ENCODE measurements at regions not wholly inside any gene's neighbourhood (a gene's known extent, or its start where the extent isn't known, plus 50 kb on each side); places are given as distances from the start of the nearest gene placed in this dataset.

- H3K9me3 ChIP-seq (replicated peaks in 1 of 11): peaks cover 0 to 8% (median 0%) of the 10 kb centered on the region in 11 experiments; a peak in 2 of 22 replicates
- H4K20me1 ChIP-seq: no peaks in the 10 kb centered on the region
- H3K27me3 ChIP-seq: no peaks in the 10 kb centered on the region
- H3K4me1 ChIP-seq: peaks cover 0 to 10% (median 0%) of the 10 kb centered on the region in 10 experiments; a peak in 5 of 20 replicates
- no peak overlapping the region for H3K27ac ChIP-seq
- TF ChIP-seq Cebpa-rat (IDR thresholded peaks at IDR 0.05): no peak
- H3K36me3 ChIP-seq: no peaks in the 10 kb centered on the region
- no peak overlapping the region for H3K4me3 ChIP-seq
- H3K4me2 ChIP-seq: no peak overlapping the region
- H3K9ac ChIP-seq: no peak overlapping the region
Measured at GRCh38 chr4:98775672-98776071, 117.3 kb upstream of the TSPAN5 start.

GRCh38 chr4:98773638-98774037, 115.2 kb upstream of the TSPAN5 start:
- no peaks in the 10 kb centered on the region for H3K36me3 ChIP-seq
- no peak overlapping the region for H3K9ac ChIP-seq
- peaks cover 0 to 8% (median 0%) of the 10 kb centered on the region in 11 experiments; a peak in 2 of 22 replicates for H3K9me3 ChIP-seq (replicated peaks in 1 of 11)
- H3K27ac ChIP-seq: no peak overlapping the region
- no peak for TF ChIP-seq Cebpa-rat (IDR thresholded peaks at IDR 0.05)
- peaks cover 0 to 10% (median 0%) of the 10 kb centered on the region in 10 experiments; a peak in 5 of 20 replicates for H3K4me1 ChIP-seq
- peak overlapping the region in 2 of 11 experiments; percentile 10 to 55; a peak in 1 of 22 replicates for H3K4me2 ChIP-seq
- no peaks in the 10 kb centered on the region for H3K27me3 ChIP-seq
- no peaks in the 10 kb centered on the region for H4K20me1 ChIP-seq
- no peak overlapping the region for H3K4me3 ChIP-seq

- Histone ChIP-seq H3K9ac (no peak overlapping the region), H3K27me3 (no peaks in the 10 kb centered on the region), H4K20me1 (no peaks in the 10 kb centered on the region), H3K9me3 (replicated peaks in 1 of 11) (peaks cover 0 to 8% (median 0%) of the 10 kb centered on the region in 11 experiments; a peak in 2 of 22 replicates), H3K27ac (no peak overlapping the region), H3K4me2 (no peak overlapping the region), H3K36me3 (no peaks in the 10 kb centered on the region), H3K4me1 (peaks cover 0 to 10% (median 0%) of the 10 kb centered on the region in 10 experiments; a peak in 5 of 20 replicates), H3K4me3 (no peak overlapping the region)
- no peak for TF ChIP-seq Cebpa-rat (IDR thresholded peaks at IDR 0.05)
Measured at GRCh38 chr4:98771959-98772632, 113.7 kb upstream of the TSPAN5 start.

- Histone ChIP-seq H3K4me1 (no peaks in the 10 kb centered on the region), H3K36me3 (no peaks in the 10 kb centered on the region), H3K4me2 (no peak overlapping the region), H4K20me1 (no peaks in the 10 kb centered on the region), H3K9ac (no peak overlapping the region), H3K27me3 (no peaks in the 10 kb centered on the region), H3K27ac (no peak overlapping the region), H3K9me3 (replicated peaks in 1 of 11) (peaks cover 11 to 22% (median 19%) of the 10 kb centered on the region in 11 experiments), H3K4me3 (no peak overlapping the region)
- no peak for TF ChIP-seq Cebpa-rat (IDR thresholded peaks at IDR 0.05)
Measured at GRCh38 chr4:98765771-98766170, 107.4 kb upstream of the TSPAN5 start.

GRCh38 chr4:98758182-98758581, 99.8 kb upstream of the TSPAN5 start:
- Histone ChIP-seq H3K9ac (no peak overlapping the region), H4K20me1 (no peaks in the 10 kb centered on the region), H3K27me3 (no peaks in the 10 kb centered on the region), H3K9me3 (replicated peaks in 1 of 11) (no peaks in the 10 kb centered on the region), H3K4me1 (no peaks in the 10 kb centered on the region), H3K27ac (no peak overlapping the region), H3K4me3 (no peak overlapping the region), H3K36me3 (no peaks in the 10 kb centered on the region), H3K4me2 (no peak overlapping the region)
- no peak for TF ChIP-seq Cebpa-rat (IDR thresholded peaks at IDR 0.05)

- no peaks in the 10 kb centered on the region for H3K27me3 ChIP-seq
- H3K9ac ChIP-seq: no peak overlapping the region
- TF ChIP-seq Cebpa-rat (IDR thresholded peaks at IDR 0.05): no peak
- no peaks in the 10 kb centered on the region for H3K9me3 ChIP-seq (replicated peaks in 1 of 11)
- no peak overlapping the region for H3K4me3 ChIP-seq
- H3K4me1 ChIP-seq: no peaks in the 10 kb centered on the region
- no peak overlapping the region for H3K4me2 ChIP-seq
- no peaks in the 10 kb centered on the region for H3K36me3 ChIP-seq
- H3K27ac ChIP-seq: no peak overlapping the region
- no peaks in the 10 kb centered on the region for H4K20me1 ChIP-seq
Measured at GRCh38 chr4:98754736-98755135, 96.3 kb upstream of the TSPAN5 start.

GRCh38 chr4:98749206-98749605, 90.8 kb upstream of the TSPAN5 start:
- Histone ChIP-seq H3K4me2 (peak overlapping the region in 1 of 11 experiments; percentile 15; a peak in 1 of 22 replicates), H3K4me3 (no peak overlapping the region), H3K4me1 (peaks cover 0 to 6% (median 0%) of the 10 kb centered on the region in 10 experiments; a peak in 2 of 20 replicates), H4K20me1 (no peaks in the 10 kb centered on the region), H3K27ac (no peak overlapping the region), H3K9me3 (replicated peaks in 1 of 11) (no peaks in the 10 kb centered on the region), H3K36me3 (no peaks in the 10 kb centered on the region), H3K27me3 (no peaks in the 10 kb centered on the region), H3K9ac (no peak overlapping the region)
- no peak for TF ChIP-seq Cebpa-rat (IDR thresholded peaks at IDR 0.05)

- no peak overlapping the region for H3K4me3 ChIP-seq
- no peak for TF ChIP-seq Cebpa-rat (IDR thresholded peaks at IDR 0.05)
- H4K20me1 ChIP-seq: no peaks in the 10 kb centered on the region
- H3K4me1 ChIP-seq: peaks cover 0 to 6% (median 0%) of the 10 kb centered on the region in 10 experiments; a peak in 2 of 20 replicates
- no peak overlapping the region for H3K27ac ChIP-seq
- H3K9ac ChIP-seq: no peak overlapping the region
- H3K4me2 ChIP-seq: no peak overlapping the region
- no peaks in the 10 kb centered on the region for H3K36me3 ChIP-seq
- H3K9me3 ChIP-seq (replicated peaks in 1 of 11): no peaks in the 10 kb centered on the region
- no peaks in the 10 kb centered on the region for H3K27me3 ChIP-seq
Measured at GRCh38 chr4:98748609-98749008, 90.2 kb upstream of the TSPAN5 start.

GRCh38 chr4:98747393-98748091, 89.1 kb upstream of the TSPAN5 start:
- H3K27ac ChIP-seq: no peak overlapping the region
- peaks cover 0 to 6% (median 0%) of the 10 kb centered on the region in 10 experiments; a peak in 2 of 20 replicates for H3K4me1 ChIP-seq
- no peak overlapping the region for H3K4me3 ChIP-seq
- no peak overlapping the region for H3K9ac ChIP-seq
- H4K20me1 ChIP-seq: no peaks in the 10 kb centered on the region
- TF ChIP-seq Cebpa-rat (IDR thresholded peaks at IDR 0.05): no peak
- no peak overlapping the region for H3K4me2 ChIP-seq
- no peaks in the 10 kb centered on the region for H3K27me3 ChIP-seq
- H3K9me3 ChIP-seq (replicated peaks in 1 of 11): no peaks in the 10 kb centered on the region
- H3K36me3 ChIP-seq: no peaks in the 10 kb centered on the region

Measured in BLaER1 treated with 17β-estradiol and CSF1 and Interleukin-3, amounts not matched to agents 10 nM and 100 nM (cell line).